Sigmoid colon (tissue), 6 donors: ENCODE measurements at regions not wholly inside any gene's neighbourhood (a gene's known extent, or its start where the extent isn't known, plus 50 kb on each side); places are given as distances from the start of the nearest gene placed in this dataset.

Experiments used
- DNase-seq: peaks from one replicate; pipeline ENCODE4 v3.0.0-alpha.2; 2019
- H3K27ac ChIP-seq, 4 donors: fragments of 200-600 bp; sonication (generic); one replicate each; pipeline ENCODE4 v1.5.1; 2016 to 2019; ENCODE audit warnings: mild to moderate bottlenecking in 1 of 4
- H3K27me3 ChIP-seq, 3 donors: fragments of 200-600 bp; sonication (generic); one replicate each; pipeline ENCODE4 v1.5.1; 2019; ENCODE audit warnings: mild to moderate bottlenecking in 1 of 3
- H3K36me3 ChIP-seq, 4 donors: fragments of 200-600 bp; sonication (generic); one replicate each; pipeline ENCODE4 v1.5.1; 2016 to 2019
- H3K4me1 ChIP-seq, 4 donors: fragments of 200-600 bp; sonication (generic); one replicate each; pipeline ENCODE4 v1.5.1; 2017 to 2019
- H3K4me3 ChIP-seq, 4 donors: fragments of 200-600 bp; sonication (generic); one replicate each; pipeline ENCODE4 v1.5.1; 2017 to 2019; ENCODE audit warnings: mild to moderate bottlenecking in 2 of 4, moderate library complexity in 1 of 4
- H3K9me3 ChIP-seq, 4 donors: fragments of 200-600 bp in 3 of 4; sonication (generic) in 3 of 4; one replicate each; pipeline versions ENCODE4 v1.5.1 to v1.6.1; 2013 to 2019
- CTCF ChIP-seq, 4 experiments: fragments of 450-650 bp in 3 of 4; fragments of 200-600 bp in 1 of 4; IDR thresholded peaks; one replicate each; pipeline ENCODE4 v1.5.1; 2016 to 2019; ENCODE audit warnings: antibody characterized with exemption in 4 of 4, mild to moderate bottlenecking in 3 of 4, moderate library complexity in 2 of 4
- EP300 ChIP-seq, 4 donors: sonication (generic); formaldehyde crosslinking; IDR thresholded peaks; one replicate each; pipeline ENCODE4 v1.6.1; 2017; ENCODE audit warnings: antibody characterized with exemption in 4 of 4
- POLR2A ChIP-seq, 2 donors: fragments of 450-650 bp; IDR thresholded peaks; one replicate each; pipeline ENCODE4 v1.6.1; 2016; ENCODE audit warnings: antibody characterized with exemption in 2 of 2, mild to moderate bottlenecking in 2 of 2, moderate library complexity in 2 of 2
- POLR2AphosphoS5 ChIP-seq, 4 donors: sonication (generic); formaldehyde crosslinking; IDR thresholded peaks; one replicate each; pipeline ENCODE4 v1.6.1; 2017; ENCODE audit warnings: antibody characterized with exemption in 4 of 4
- WGBS, 2 donors: extraction: QIAGEN DNeasy Blood & Tissue Kit; methylation state at CpG; one replicate each; pipeline ENCODE4 v1.1.7; 2013; 5-methylcytosine and 5-hydroxymethylcytosine counted together
- intact Hi-C: fragments of 100-400 bp; cut with DNase I; formaldehyde crosslinking; loops from one replicate; pipeline ENCODE4 v1.15.1; 2023
- donor health status: healthy with polysubstance abuse.
- donor health status: healthy.

GRCh38 chr4:124970011-124970410 is 257.5 kb upstream of the ANKRD50 start:
- TF ChIP-seq CTCF (IDR thresholded peaks at IDR 0.05), result no peak
- TF ChIP-seq POLR2AphosphoS5 (IDR thresholded peaks at IDR 0.05), result no peak
- H3K36me3 ChIP-seq, result no peaks in the 10 kb centered on the region
- intact Hi-C loops, result no loop called here
- H3K27ac ChIP-seq, result no peak overlapping the region
- 93 to 96% methylated on average over 2 of the region's 2 CpGs for WGBS, 2 donors
- no peaks in the 10 kb centered on the region for H3K9me3 ChIP-seq
- no peak for DNase-seq
- H3K4me1 ChIP-seq, result peaks cover 0 to 6% (median 2%) of the 10 kb centered on the region in 4 donors
- H3K4me3 ChIP-seq, result no peak overlapping the region
- H3K27me3 ChIP-seq, result no peaks in the 10 kb centered on the region

GRCh38 chr4:124965497-124965891 is 253.0 kb upstream of the ANKRD50 start:
- intact Hi-C loops, result no loop called here
- WGBS, 2 donors, result 68 to 78% methylated on average over 1 of the region's 1 CpG
- no peak overlapping the region for H3K4me3 ChIP-seq

GRCh38 chr4:124964852-124965496 is 252.4 kb upstream of the ANKRD50 start:
- intact Hi-C loops, result no loop called here
- Histone ChIP-seq H3K27me3 (no peaks in the 10 kb centered on the region), H3K27ac (no peak overlapping the region), H3K36me3 (no peaks in the 10 kb centered on the region), H3K4me3 (no peak overlapping the region), H3K4me1 (no peaks in the 10 kb centered on the region), H3K9me3 (peaks cover 0 to 5% (median 2%) of the 10 kb centered on the region in 4 donors)
- no peak for TF ChIP-seq POLR2A (IDR thresholded peaks at IDR 0.05)
- TF ChIP-seq POLR2AphosphoS5 (IDR thresholded peaks at IDR 0.05), result no peak
- no peak for TF ChIP-seq CTCF (IDR thresholded peaks at IDR 0.05)
- no peak for TF ChIP-seq EP300 (IDR thresholded peaks at IDR 0.05)
- 62 to 76% methylated on average over 5 of the region's 5 CpGs for WGBS, 2 donors
- DNase-seq, result no peak

More at GRCh38 chr4:124965497-124965891, 253.0 kb upstream of the ANKRD50 start:
- peaks cover 0 to 5% (median 2%) of the 10 kb centered on the region in 4 donors for H3K9me3 ChIP-seq
- H3K27me3 ChIP-seq, result no peaks in the 10 kb centered on the region
- no peaks in the 10 kb centered on the region for H3K36me3 ChIP-seq
- H3K4me1 ChIP-seq, result no peaks in the 10 kb centered on the region
- no peak for TF ChIP-seq POLR2AphosphoS5 (IDR thresholded peaks at IDR 0.05)
- no peak for TF ChIP-seq EP300 (IDR thresholded peaks at IDR 0.05)
- no peak for TF ChIP-seq POLR2A (IDR thresholded peaks at IDR 0.05)
- TF ChIP-seq CTCF (IDR thresholded peaks at IDR 0.05), result no peak
- DNase-seq, result no peak
- H3K27ac ChIP-seq, result no peak overlapping the region

- H3K4me3 ChIP-seq, result no peak overlapping the region
- no peaks in the 10 kb centered on the region for H3K4me1 ChIP-seq
- peaks cover 0 to 5% (median 2%) of the 10 kb centered on the region in 4 donors for H3K9me3 ChIP-seq
- no peak for DNase-seq
- 57 to 77% methylated on average over 2 of the region's 2 CpGs for WGBS, 2 donors
- no peaks in the 10 kb centered on the region for H3K36me3 ChIP-seq
- intact Hi-C loops, result no loop called here
- H3K27ac ChIP-seq, result no peak overlapping the region
- no peaks in the 10 kb centered on the region for H3K27me3 ChIP-seq
- TF ChIP-seq CTCF (IDR thresholded peaks at IDR 0.05) (no peak), EP300 (IDR thresholded peaks at IDR 0.05) (no peak), POLR2AphosphoS5 (IDR thresholded peaks at IDR 0.05) (no peak), POLR2A (IDR thresholded peaks at IDR 0.05) (no peak)
These were observed 251.7 kb upstream of the ANKRD50 start for GRCh38 chr4:124964251-124964650.
